ENCODE measurements at regions not wholly inside any gene's neighbourhood (a gene's known extent, or its start where the extent isn't known, plus 50 kb on each side); places are given as distances from the start of the nearest gene placed in this dataset.

GRCh38 chr18:79579807-79580497, 99.7 kb upstream of the CTDP1 start:
- WGBS, result 89% methylated on average over 21 of the region's 21 CpGs
- Histone ChIP-seq H3K36me3 (ENCODE audit: control insufficient read depth in 4 of 4, insufficient read depth in 3 of 4, low read depth in 1 of 4, low read length in 3 of 4) (no peaks in the 10 kb centered on the region), H3K27me3 (ENCODE audit: control insufficient read depth in 4 of 4, insufficient read depth in 4 of 4, low read length in 3 of 4) (no peaks in the 10 kb centered on the region), H3K9ac (ENCODE audit: low read depth in 1 of 2, low read length in 2 of 2) (no peak overlapping the region), H3K27ac (ENCODE audit: low read depth in 1 of 2, low read length in 2 of 2) (no peak overlapping the region), H3K4me1 (ENCODE audit: control insufficient read depth in 4 of 4, insufficient read depth in 4 of 4, low read length in 3 of 4) (no peaks in the 10 kb centered on the region), H3K4me3 (ENCODE audit: low read depth in 1 of 3, low read length in 3 of 3) (no peak overlapping the region), H3K9me3 (ENCODE audit: control insufficient read depth in 4 of 4, low read length in 3 of 4) (no peaks in the 10 kb centered on the region)
- no peak for TF ChIP-seq RAD21 (IDR thresholded peaks at IDR 0.05)
- TF ChIP-seq FOXA1 (IDR thresholded peaks at IDR 0.05), result no peak
- no peak for DNase-seq (ENCODE audit: low spot score)

- Histone ChIP-seq H3K9ac (ENCODE audit: low read depth in 1 of 2, low read length in 2 of 2) (no peak overlapping the region), H3K4me3 (ENCODE audit: low read depth in 1 of 3, low read length in 3 of 3) (no peak overlapping the region), H3K27ac (ENCODE audit: low read depth in 1 of 2, low read length in 2 of 2) (no peak overlapping the region), H3K27me3 (ENCODE audit: control insufficient read depth in 4 of 4, insufficient read depth in 4 of 4, low read length in 3 of 4) (no peaks in the 10 kb centered on the region), H3K9me3 (ENCODE audit: control insufficient read depth in 4 of 4, low read length in 3 of 4) (no peaks in the 10 kb centered on the region), H3K36me3 (ENCODE audit: control insufficient read depth in 4 of 4, insufficient read depth in 3 of 4, low read depth in 1 of 4, low read length in 3 of 4) (no peaks in the 10 kb centered on the region), H3K4me1 (ENCODE audit: control insufficient read depth in 4 of 4, insufficient read depth in 4 of 4, low read length in 3 of 4) (no peaks in the 10 kb centered on the region)
- WGBS, result 83% methylated on average over 28 of the region's 28 CpGs
- DNase-seq (ENCODE audit: low spot score), result no peak
- no peak for TF ChIP-seq RXRA (IDR thresholded peaks at IDR 0.05)
- no peak for TF ChIP-seq FOXA1 (IDR thresholded peaks at IDR 0.05)
- no peak for TF ChIP-seq REST (IDR thresholded peaks at IDR 0.05)
- no peak for TF ChIP-seq JUND (IDR thresholded peaks at IDR 0.05)
- TF ChIP-seq NR2F2 (IDR thresholded peaks at IDR 0.05), result no peak
- TF ChIP-seq GABPA (IDR thresholded peaks at IDR 0.05 in 1 of 2, conservative IDR thresholded peaks at IDR 0.05 in 1 of 2), result no peak
- TF ChIP-seq ZBTB33 (IDR thresholded peaks at IDR 0.05), result no peak
- no peak for TF ChIP-seq RAD21 (IDR thresholded peaks at IDR 0.05)
- TF ChIP-seq CTCF (IDR thresholded peaks at IDR 0.05; ENCODE audit: low read depth, low read length, missing input control), result no peak
- no peak for TF ChIP-seq HNF4G (IDR thresholded peaks at IDR 0.05)
- no peak for TF ChIP-seq FOXA2 (IDR thresholded peaks at IDR 0.05)
- TF ChIP-seq HNF4A (conservative IDR thresholded peaks at IDR 0.05), result no peak
Measured at GRCh38 chr18:79580498-79581171, 99.0 kb upstream of the CTDP1 start.

Measured in liver (tissue), 8 donors.